HG03432 (cell line): ENCODE measurements at regions not wholly inside any gene's neighbourhood (a gene's known extent, or its start where the extent isn't known, plus 50 kb on each side); places are given as distances from the start of the nearest gene placed in this dataset.

Source experiments
- ATAC-seq: cut with Tn5 transposase; IDR thresholded peaks from one replicate; pipeline ENCODE4 v1.9.1; 2021; ENCODE audit warnings: mild to moderate bottlenecking, moderate library complexity; ENCODE audit not compliant: unreplicated experiment

GRCh38 chr10:33402220-33403073, 68.0 kb upstream of the NRP1 start:
- no peak for ATAC-seq

- no peak for ATAC-seq
These were observed 66.8 kb upstream of the NRP1 start for GRCh38 chr10:33401300-33401699.

GRCh38 chr10:33398796-33399195, 64.3 kb upstream of the NRP1 start:
- no peak for ATAC-seq

- no peak for ATAC-seq
These were observed 62.5 kb upstream of the NRP1 start for GRCh38 chr10:33396938-33397337.

GRCh38 chr10:33396279-33396678, 61.8 kb upstream of the NRP1 start:
- no peak for ATAC-seq

- ATAC-seq = no peak
These were observed 60.7 kb upstream of the NRP1 start for GRCh38 chr10:33395201-33395600.

- ATAC-seq = no peak
These were observed 58.2 kb upstream of the NRP1 start for GRCh38 chr10:33392706-33393105.

GRCh38 chr10:33391611-33392465, 57.4 kb upstream of the NRP1 start:
- ATAC-seq = no peak

GRCh38 chr10:33390046-33390445, 55.6 kb upstream of the NRP1 start:
- ATAC-seq = no peak

- ATAC-seq = no peak
These were observed 54.3 kb upstream of the NRP1 start for GRCh38 chr10:33388785-33389184.

- no peak for ATAC-seq
These were observed 53.9 kb upstream of the NRP1 start for GRCh38 chr10:33388382-33388781.

GRCh38 chr10:33387720-33388119, 53.3 kb upstream of the NRP1 start:
- no peak for ATAC-seq

- no peak for ATAC-seq
These were observed 52.5 kb upstream of the NRP1 start for GRCh38 chr10:33386926-33387325.

GRCh38 chr10:33385686-33386085, 51.2 kb upstream of the NRP1 start:
- ATAC-seq = no peak

- no peak for ATAC-seq
These were observed 50.5 kb upstream of the NRP1 start for GRCh38 chr10:33385015-33385414.
